AG09319 (cell line): ENCODE measurements at regions not wholly inside any gene's neighbourhood (a gene's known extent, or its start where the extent isn't known, plus 50 kb on each side); places are given as distances from the start of the nearest gene placed in this dataset.

Experiments
- DNase-seq: peaks from one replicate; pipeline ENCODE4 v3.0.0-alpha.2; 2010; ENCODE audit warnings: low read depth; ENCODE audit errors: extremely low read depth
- TF ChIP-seq, protein P1 (sequence below): IDR thresholded peaks from 2 replicates; pipeline ENCODE4 v1.5.1; 2011; ENCODE audit warnings: low read depth, mild to moderate bottlenecking, inconsistent platforms, low read length, moderate library complexity

DNA sequence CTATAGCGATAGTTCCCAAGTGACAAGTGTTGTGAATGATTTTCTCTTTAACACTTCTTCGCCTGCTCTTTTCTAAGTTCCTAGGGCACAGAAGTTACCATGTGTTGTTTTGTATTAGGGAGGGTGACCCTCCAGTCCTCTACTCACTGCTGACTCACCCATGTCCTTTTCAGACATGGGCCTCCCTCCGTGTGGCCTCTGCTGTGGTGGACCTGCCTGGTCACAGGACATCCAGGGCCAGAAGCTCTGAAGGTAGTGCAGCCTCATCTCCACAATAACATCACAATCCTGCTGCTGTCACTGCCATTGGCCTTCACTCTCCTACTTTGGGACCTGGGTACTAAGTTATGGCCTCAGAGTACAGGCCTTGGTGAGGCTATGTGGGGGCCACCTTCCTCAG, 87.1 kb upstream of the TNFAIP3 start:
- DNase-seq = no peak
- TF ChIP-seq, protein P1, sequence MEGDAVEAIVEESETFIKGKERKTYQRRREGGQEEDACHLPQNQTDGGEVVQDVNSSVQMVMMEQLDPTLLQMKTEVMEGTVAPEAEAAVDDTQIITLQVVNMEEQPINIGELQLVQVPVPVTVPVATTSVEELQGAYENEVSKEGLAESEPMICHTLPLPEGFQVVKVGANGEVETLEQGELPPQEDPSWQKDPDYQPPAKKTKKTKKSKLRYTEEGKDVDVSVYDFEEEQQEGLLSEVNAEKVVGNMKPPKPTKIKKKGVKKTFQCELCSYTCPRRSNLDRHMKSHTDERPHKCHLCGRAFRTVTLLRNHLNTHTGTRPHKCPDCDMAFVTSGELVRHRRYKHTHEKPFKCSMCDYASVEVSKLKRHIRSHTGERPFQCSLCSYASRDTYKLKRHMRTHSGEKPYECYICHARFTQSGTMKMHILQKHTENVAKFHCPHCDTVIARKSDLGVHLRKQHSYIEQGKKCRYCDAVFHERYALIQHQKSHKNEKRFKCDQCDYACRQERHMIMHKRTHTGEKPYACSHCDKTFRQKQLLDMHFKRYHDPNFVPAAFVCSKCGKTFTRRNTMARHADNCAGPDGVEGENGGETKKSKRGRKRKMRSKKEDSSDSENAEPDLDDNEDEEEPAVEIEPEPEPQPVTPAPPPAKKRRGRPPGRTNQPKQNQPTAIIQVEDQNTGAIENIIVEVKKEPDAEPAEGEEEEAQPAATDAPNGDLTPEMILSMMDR = no peak

DNA sequence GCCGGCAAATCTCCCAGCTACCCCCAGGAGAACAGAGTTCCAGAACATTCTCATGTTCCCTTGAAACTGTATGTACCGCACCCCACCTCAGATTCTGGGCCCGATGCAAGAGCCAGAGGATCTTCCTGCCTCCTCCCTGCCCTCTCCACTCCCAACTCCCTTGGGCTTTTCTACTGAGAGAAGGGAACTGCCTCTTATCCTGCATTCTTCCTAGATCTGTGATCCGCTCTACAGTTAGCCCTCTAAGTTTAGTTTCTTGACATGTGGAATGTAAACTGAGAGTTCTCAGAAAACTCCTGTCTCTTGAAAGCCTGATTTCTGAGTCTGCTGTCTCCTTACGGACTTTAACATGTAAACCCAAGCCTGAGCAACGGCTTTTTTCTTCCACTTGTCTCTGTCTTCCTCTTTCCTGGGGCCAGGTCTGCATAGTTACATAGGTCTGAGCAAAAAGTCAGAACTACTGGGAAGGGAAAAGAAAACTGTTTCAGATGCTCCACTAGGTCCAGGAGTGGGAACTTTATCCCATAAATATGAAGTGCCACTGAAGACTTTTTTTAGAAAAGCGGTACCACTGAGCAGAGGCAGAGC, 86.5 kb upstream of the TNFAIP3 start:
- DNase-seq = no peak
- TF ChIP-seq, protein P1 = no peak

DNA sequence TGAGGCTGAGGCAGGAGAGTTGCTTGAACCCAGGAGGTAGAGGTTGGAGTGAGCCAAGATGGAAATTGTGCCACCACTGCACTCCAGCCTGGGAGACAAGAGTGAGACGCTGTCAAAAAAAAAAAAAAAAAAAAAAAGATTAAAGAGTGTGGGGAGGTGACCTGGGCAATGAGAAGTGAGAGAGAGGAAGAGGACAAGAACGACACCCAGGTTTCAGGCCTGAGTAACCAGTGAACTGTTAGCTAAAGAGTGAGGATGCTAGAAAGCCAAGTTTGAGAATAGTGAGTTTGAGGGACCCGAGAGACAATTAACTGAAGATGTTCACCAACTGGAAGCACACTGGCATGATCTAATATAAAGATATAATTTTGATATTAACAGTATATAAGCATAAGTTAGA, 85.4 kb upstream of the TNFAIP3 start:
- TF ChIP-seq, protein P1 = no peak
- DNase-seq = no peak

GRCh38 chr6:137782166-137783039, 84.7 kb upstream of the TNFAIP3 start:
- DNase-seq = no peak
- TF ChIP-seq, protein P1 = no peak

DNA sequence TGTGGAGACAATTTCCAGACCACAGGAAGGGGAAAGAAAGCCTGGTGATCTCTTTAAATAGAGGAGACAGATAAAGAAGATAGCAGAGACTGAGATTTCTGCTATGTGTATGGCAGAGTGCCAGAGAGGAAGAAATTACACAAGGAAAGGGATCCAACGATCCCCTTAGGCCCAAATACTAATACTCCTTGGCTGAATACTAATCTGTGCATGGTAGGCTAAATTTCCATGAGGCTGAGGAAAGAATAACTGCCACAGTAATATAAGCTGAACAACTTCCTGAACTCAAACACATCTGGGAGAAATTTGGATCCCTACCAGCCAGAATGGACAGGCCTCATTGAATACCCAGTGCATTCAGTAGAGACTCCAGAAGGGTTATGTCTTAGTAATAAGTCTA, 83.3 kb upstream of the TNFAIP3 start:
- no peak for DNase-seq
- TF ChIP-seq, protein P1 = no peak

- TF ChIP-seq, protein P1 = no peak
- no peak for DNase-seq
Measured at GRCh38 chr6:137784583-137784982, 82.5 kb upstream of the TNFAIP3 start.

DNA sequence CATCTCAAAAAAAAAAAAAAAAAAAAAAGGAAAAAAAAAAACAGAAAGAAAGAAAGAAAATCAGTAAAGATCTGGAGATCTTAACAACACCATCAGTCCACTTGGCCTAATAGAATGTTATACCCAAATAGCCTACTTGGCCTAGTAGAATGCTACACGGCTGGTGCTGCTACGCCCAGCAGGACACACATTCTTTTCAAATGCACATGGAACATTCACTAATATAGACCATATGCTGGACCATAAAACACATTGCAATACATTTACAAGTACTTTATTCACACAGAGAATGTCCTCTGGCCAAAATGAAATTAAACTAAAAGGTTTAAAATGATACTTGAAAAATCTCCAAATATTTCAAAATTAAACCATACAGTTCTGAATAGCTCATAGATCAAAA, 80.0 kb upstream of the TNFAIP3 start:
- DNase-seq = no peak
- TF ChIP-seq, protein P1 = no peak
